Stimulated activated CD8-positive, alpha-beta memory T cell treated with anti-CD3 and anti-CD28 coated beads, Interleukin-4, amount 100 ng/mL, for 4 hours (primary cell): ENCODE measurements at regions not wholly inside any gene's neighbourhood (a gene's known extent, or its start where the extent isn't known, plus 50 kb on each side); places are given as distances from the start of the nearest gene placed in this dataset.
"Not testable (repeated sequence)": the region's sequence is repeated elsewhere in the genome, so short reads cannot be mapped to it uniquely, and the experiment has no call there.

Experiments
- DNase-seq, 2 donors: peaks; one replicate each; pipeline ENCODE4 v3.0.0-alpha.2; 2020; ENCODE audit warnings: low read depth in 2 of 2, low spot score in 1 of 2

DNA sequence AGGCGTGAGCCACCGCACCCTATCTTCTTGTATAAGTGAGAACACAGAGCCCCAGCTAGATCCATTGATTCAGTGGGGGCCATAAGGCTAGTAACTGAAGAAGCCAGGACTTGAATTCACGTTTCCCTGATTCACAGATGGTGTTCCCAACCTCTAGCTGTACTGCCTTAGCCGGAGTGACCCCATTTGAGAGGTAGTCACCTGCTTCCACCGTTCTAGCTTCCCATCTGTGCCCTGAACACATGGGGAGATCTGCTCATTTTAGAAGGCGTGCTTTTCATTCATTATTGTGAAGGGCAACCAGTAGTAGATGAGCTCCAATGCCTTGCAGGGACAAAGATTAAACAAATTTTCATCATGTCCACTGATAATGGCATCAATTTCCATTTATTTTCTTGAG, 365.7 kb upstream of the TPM1 start:
- no peak for DNase-seq

DNA sequence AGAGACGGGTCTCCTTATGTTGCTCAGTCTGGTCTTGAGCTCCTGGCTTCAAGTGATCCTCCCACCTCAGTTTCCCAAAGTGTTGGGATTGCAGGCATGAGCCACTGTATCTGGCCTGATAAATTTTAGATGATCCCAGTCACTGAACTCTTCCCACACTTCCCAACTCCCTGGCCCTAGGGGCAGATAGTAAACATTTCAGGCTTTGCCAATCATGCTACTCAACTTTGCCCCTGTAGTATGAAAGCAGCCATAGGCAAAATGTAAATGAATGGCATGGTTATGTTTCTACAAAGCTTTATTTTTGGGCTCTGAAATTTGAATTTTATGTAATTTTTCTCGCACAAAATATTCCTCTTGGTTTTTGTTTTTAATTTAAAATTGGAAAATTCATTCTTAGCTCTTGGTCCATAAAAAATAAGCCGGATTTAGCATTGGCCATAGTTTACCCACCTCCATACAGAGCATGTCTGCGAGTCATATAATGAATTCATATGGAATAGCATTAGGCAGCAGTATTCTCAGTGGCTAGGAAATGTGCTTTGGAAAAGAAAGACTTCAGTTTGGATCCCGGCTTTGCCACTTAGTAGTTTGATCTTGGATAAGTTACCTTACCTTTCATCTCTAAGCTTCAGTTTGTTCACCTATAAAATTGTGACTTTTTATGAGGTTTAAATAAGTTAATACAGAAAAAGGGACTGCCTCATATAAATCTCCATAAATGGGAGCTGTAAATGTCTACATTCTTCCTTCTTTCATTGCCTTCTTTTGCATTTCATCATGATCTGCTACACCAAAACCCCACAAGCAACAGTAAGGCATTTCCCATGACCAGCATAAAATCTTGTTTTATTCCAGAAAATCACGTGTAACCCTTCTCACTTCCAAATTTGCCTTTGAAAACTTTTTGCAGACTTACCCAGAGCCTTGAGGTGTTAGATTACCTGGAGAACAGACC, 360.3 kb upstream of the TPM1 start:
- no peak for DNase-seq

DNA sequence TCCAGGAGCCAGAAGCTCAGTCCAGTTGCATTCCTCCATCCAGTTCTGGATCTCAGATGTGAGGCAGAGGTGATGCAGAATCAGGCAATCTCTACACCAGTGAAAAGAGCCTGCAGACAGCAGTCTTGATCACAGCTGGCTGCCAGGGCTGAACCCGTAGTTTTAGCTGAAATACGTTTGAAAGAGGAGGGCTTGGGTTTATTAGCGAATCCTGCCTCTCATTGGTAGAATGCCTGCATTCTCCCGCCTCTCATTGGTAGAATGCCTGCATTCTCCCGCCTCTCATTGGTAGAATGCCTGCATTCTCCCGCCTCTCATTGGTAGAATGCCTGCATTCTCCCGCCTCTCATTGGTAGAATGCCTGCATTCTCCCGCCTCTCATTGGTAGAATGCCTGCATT, 359.4 kb upstream of the TPM1 start:
- not testable (repeated sequence) for DNase-seq

DNA sequence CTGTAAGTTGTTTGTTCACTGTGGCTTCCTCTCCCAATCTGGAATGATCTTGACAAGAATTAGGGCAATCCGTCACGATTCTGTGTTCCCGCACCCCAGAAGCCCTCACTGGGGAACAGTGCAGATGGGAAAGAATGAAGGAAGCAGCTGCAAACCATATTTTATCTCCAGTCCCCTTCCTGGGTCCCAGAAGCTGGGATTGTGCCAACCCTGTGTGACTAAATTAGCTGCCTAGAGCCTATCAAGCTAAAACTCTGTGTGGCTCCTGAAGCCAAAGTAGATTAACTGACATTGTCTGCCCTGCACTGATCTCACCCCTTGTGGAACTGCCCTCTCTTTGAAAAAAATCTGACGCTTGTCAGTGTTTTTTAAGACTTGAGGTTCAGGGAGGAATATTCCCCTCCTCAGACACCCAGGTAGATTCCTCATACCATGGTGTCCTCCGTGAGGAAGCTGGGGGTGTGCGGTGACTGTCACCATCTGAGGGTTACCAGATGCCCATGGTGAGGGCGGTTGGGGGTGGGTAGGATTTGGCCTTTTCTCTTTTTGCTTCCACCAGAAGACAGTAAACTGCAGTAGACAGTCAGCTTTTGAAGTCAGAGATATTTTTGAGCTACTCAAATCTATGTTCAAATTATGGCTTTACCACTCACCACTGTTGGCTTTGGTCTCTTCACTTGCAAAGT, 358.3 kb upstream of the TPM1 start:
- no peak for DNase-seq

DNA sequence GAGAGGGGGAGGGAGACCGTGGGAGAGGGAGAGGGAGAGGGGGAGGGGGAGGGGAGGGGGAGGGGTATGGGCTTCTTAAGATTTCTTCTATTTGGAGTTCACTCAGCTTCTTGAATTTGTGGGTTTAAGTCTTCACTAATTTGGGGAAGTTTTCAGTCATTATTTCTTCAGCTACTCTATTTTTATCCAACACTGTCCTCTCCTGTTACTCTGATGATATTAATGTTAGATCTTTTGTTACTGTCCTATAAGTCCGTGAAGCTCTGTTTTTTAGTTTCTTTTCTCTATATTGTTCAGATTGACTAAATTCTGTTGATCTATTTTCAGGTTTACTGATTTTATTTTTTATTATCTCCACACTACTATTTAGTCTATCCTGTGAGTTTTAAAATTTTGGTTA, 351.5 kb upstream of the TPM1 start:
- DNase-seq = no peak

DNA sequence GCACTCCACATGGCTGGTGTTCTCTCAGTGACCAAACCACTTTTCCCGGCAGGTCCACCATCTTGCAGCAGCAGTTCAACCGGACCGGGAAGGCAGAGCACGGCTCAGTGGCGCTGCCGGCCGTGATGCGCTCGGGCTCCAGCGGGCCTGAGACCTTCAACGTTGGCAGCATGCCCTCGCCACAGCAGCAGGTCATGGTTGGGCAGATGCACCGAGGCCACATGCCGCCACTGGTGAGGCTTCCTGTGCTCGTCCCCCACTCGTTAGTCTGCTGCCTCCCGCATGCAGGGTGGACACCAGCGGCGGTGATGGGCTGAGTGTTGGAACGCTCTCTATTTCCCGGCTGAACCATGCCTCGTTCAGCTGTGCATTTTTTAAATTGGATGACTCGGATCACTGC, 344.9 kb upstream of the TPM1 start:
- no peak for DNase-seq

DNA sequence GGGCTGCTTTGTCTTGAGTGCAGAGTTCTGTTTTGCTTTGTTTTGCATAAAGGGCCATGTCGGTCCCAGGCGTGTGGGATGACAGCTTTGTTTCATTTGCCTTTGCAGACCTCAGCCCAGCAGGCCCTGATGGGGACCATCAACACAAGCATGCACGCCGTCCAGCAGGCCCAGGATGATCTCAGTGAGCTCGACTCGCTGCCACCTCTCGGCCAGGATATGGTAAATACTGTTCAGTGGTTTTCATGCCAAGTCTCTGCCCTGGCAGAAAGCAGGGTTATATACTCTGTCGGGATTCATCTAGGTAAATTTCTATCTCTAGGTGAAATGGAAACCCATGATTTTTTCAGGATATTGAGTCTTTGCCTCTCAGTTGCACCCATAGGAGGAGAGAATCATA, 343.9 kb upstream of the TPM1 start:
- no peak for DNase-seq

DNA sequence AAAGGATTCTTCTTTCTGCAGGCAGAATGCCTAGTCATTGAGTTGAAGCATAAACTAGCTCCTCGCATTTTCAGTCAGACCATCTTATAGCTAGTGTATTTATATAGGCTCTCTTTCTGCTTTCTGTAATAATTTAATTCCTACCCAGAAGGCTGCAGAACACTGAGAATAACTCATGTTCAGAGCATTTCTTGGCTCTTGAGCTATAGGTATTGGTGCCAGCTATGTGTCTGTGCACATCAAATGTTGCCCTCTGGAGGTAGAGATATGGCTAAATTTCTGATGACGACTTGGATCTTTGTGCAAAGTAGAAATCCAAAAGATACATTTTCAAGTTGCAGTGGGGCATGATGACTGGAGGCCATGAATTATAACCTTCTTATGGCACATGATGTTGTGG, 336.2 kb upstream of the TPM1 start:
- no peak for DNase-seq

DNA sequence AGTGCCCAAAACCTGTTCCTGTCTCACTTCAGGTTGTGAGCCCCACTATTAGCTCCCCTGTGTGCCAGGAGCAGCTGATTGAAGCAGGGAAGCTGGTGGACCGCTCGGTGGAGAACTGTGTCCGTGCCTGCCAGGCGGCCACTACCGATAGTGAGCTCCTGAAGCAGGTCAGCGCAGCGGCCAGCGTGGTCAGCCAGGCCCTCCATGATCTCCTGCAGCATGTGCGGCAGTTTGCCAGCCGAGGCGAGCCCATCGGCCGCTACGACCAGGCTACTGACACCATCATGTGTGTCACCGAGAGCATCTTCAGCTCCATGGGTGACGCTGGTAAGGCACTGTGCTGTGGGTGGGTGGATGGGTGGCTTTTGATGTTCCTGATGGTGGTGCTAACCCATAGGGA, 334.1 kb upstream of the TPM1 start:
- DNase-seq = no peak

DNA sequence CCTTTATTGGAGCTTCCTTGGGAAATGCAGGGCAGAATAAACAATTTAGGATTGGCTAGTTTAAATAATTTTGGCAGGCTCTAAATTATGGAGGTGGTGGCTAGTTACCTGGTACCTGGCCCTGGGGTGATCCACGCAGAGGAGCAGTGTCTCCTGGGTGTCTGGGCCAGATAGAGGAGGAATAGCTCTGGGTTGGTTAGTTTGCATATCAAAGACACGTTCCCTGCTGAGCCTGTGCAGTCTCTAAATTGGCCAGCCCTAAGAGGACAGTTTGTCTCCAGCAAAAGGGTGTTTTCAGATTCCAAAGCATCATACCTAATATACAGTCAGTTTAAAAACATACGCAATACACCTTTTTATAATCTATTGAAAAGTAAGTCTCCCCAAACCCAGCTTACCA, 333.3 kb upstream of the TPM1 start:
- no peak for DNase-seq

DNA sequence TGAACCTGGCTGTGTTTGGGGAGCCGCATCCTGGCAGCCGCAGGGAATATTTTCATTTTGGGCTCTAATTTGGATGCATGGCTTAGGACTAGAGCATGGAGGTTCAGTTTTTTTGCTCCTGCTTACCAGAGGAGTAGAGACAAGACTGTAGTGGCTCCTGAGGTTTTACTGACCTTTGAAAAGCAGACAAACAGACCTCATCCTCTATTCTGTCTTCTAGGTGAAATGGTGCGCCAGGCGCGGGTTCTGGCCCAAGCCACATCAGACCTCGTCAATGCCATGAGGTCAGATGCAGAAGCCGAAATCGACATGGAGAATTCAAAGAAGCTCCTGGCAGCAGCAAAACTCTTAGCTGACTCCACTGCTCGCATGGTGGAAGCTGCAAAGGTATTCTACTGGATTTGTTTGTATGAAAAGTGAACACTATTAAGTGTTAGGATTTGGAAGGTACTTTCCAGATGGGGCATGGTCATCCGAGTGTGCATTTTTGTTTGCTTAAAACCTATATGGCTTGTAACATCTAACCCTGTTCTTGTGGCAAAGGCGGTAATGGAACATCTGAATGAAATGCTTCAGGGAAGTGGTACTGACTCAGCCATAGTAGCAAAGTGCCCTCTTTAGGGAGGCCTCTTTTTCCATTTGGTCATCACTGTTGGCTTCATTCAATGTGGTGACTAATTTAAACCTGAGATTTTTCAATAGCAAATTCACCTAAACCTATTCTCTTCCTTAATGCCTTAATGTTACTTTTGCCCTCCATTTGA, 330.7 kb upstream of the TPM1 start:
- DNase-seq = no peak

DNA sequence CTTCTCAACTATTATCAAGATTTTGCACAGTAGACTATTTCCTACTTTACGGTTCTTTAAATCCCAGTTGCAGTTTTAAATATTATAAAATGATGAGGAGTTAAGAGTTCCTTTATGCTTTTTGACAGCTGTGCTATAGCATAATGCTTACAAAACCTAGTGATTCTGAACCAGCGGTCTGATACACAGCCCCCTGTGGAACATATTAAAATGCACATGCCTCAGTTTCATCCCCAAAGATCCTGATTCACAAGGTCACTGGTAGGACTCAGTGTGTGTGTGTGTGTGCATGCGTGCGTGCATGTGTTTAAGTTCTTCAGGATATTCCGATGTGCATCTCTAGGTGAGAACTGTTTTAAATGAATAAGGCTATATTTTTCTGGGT, 330.1 kb upstream of the TPM1 start:
- DNase-seq = no peak

DNA sequence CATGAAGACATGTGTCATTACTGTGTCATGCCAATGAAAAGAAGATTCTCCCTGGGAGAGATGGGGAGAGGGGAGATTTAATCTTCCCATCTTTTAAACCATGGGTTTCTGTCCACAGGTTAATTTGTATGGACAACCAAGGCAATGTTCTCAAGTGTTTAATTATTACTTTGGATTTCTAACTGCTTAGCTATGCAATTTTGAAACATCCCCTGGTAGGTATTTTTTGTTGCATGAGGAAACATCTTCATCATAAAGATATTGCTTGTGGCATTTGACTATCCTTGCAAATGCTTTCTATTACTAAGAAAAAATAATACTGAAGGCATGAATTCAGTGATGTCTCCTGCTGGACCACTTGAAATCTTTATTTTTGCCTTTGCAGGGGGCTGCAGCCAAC, 326.6 kb upstream of the TPM1 start:
- no peak for DNase-seq

DNA sequence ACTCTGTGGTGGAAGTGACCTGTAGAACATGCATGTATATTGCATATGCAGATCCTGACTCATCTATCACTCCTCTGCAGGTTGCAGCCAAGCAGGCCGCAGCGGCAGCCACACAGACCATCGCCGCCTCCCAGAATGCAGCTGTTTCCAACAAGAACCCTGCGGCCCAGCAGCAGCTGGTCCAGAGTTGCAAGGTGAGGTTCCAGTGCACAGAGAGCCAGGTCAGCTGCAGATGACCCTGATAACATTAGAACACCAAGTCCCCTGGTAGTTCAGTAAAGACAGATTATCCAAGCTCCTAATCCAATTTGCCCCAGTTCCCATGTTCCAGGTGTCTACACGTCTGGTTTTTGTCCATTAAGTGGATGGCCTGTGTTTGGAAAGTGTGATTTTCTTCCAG, 325.1 kb upstream of the TPM1 start:
- DNase-seq = no peak

DNA sequence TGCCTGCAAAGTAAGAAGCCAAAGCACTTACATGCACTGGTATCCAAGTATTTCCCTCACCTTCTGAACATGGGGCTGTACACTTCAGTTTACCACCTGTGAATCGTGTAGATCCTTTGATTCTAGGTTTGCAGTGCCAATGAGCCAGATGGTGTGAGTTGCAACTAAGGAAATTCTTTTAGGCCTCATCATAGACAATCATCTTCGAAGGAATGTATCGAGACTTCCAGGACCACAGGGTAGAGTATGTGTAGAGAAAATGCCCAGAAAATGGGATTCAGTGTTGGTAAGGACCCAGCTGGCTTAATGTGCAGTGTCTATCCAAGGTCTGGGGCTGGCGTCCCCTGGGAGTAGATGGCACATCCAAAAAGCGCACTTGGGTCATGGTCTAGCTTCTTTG, 323.2 kb upstream of the TPM1 start:
- DNase-seq = no peak

DNA sequence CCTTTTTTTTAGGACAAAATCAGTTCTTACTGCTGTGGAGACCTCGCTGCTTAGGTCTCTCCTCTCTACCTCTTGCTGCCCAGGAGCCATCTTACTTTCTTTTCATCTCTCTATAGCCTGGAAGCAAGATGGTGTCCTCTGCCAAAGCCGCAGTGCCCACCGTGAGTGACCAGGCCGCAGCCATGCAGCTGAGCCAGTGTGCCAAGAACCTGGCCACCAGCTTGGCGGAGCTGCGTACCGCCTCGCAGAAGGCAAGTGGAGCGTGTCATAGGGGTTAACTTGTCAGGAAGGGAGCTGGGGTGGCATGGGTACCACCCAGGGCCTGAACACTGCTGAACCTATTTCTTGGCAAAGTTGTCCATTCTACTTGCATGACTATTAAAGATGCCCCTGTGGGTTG, 320.3 kb upstream of the TPM1 start:
- no peak for DNase-seq

DNA sequence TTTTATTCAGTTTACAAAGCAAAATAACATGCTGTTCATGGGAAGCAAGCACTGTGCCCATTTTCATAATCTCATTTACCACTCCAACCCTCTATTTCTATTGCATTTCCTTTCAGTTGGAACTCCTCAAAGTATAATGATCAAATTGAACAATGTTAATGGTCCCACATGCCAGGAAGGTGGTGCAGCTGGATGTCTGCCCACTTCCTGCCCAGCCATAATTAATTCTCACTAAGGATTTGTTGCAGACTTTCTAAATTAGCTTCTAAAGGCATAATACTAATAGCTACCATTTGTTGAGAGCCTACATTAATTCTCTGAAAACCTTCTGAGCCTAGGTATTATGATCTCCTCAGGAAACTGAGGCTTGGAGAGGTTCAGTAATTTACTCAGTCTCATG, 316.1 kb upstream of the TPM1 start:
- DNase-seq = no peak

DNA sequence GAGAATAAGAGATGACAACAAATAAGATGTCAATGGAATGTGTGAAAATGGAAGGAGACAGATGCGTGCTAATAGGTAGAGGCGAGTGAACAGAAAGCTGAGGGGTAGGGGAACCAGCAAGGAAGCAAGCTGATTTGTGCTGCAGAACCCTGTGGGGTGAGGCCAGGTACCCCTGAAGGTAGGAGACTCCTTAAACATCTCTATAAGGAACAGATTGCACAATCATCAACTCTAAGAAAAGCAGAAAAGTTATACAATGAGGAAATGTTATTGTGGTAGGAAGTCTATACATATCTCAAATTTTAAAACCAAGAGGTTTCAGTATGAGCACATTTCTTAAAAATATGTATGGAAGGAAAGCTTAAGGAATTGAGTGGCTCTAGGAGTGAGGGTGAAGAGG, 315.0 kb upstream of the TPM1 start:
- DNase-seq = no peak

DNA sequence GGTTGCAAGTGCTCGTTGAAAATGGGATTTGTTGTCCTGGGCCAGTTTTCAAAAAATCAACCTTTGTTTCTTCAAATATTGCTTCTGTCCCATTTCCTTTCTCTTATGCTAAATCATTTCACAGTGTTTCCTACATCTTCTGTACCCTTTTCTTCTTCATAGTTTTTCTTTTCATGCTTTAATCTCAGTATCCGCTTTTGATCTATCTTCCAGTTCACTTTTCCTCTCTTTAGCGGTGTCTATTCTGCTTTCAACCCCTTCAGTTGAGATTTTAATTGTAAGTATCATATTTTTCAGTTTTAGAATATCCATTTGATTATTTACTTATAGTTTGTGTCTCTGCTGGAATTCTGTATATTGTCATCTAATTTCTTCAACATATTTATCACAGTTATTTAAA, 311.7 kb upstream of the TPM1 start:
- DNase-seq = no peak

DNA sequence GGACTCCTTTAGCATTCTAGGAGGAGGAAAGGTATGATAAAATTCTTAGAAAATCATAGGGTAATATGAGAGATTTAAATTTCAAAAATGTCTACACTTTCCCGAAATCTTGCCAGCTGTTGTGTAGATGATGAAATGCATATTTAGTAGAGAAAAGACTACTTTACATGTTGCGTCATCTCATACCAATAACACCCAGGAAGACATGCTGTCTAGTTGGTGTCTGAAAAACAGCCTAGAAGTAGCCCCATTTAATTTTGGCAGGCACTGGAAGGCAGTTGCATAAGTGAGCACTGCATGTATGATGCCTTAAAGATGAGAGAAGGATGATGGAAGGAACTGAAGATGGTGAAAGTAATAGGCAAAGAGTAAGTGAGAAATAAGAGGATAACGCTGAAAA, 310.5 kb upstream of the TPM1 start:
- no peak for DNase-seq

DNA sequence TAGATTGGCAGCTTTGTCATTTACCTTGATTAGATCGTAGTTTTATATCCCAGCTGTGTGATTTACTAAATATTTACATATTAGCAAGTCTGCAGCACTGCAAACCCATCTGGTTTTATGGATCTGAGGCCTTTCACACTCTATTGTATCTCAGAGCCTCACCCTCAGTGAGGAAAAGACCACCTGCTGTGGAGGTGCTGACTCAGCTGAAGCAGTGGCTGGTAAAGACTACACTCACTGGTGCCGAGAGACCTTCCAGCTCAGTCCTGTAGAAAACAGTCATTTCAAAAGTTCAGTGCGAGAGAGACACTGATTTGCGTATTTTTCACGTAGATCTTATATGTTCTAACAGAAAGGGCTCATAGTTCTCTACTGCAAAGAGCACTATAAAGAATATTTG, 307.8 kb upstream of the TPM1 start:
- DNase-seq = no peak

DNA sequence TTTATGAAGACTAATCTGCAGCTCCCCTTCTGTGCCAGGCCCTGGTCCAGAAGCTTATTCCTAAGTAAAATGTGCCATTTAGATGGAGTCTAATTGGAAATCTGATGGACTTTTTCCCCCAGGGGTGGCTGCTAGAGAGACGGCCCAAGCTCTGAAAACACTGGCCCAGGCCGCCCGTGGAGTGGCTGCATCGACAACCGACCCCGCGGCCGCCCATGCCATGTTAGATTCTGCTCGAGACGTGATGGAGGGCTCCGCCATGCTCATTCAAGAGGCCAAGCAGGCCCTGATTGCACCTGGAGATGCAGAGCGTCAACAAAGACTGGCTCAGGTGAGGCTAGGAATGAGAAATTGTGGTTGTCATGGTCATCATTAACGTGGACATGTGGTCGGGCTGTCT, 305.8 kb upstream of the TPM1 start:
- DNase-seq = no peak
